Epithelial cell of proximal tubule (primary cell): ENCODE measurements at regions not wholly inside any gene's neighbourhood (a gene's known extent, or its start where the extent isn't known, plus 50 kb on each side); places are given as distances from the start of the nearest gene placed in this dataset.
"Not testable (repeated sequence)": the region's sequence is repeated elsewhere in the genome, so short reads cannot be mapped to it uniquely, and the experiment has no call there.

Experiments
- DNase-seq: peaks from one replicate; pipeline ENCODE4 v3.0.0-alpha.2; 2011; ENCODE audit warnings: low read depth
- H3K4me3 ChIP-seq: 2 replicates; pipeline ENCODE4 v1.5.1; 2011; ENCODE audit warnings: low read depth, mild to moderate bottlenecking, low read length
- TF ChIP-seq, protein P1 (sequence below): conservative IDR thresholded peaks from 2 replicates; pipeline ENCODE4 v1.5.1; 2012; ENCODE audit warnings: low read depth, mild to moderate bottlenecking, low read length

DNA sequence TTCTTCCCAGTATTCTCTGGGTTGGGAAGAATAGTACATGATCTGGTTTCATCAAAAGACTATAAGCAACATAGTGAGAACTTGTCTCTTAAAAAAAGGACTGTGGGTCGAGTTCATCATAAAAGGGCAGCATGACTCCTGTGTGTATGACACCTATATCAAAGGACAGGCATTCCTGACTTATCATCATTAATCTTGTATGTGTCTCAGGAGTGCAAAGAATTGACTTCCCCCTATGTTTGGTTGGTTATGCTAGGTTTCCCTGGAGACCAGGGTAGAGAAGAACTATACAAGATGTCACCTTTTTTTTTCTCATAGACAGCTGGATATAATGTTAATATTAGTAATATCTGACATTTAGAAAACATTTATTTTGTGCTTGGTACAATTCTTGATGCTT, 173.1 kb upstream of the ANKRD55 start:
- no peak for DNase-seq
- no peak overlapping the region for H3K4me3 ChIP-seq
- TF ChIP-seq, protein P1, sequence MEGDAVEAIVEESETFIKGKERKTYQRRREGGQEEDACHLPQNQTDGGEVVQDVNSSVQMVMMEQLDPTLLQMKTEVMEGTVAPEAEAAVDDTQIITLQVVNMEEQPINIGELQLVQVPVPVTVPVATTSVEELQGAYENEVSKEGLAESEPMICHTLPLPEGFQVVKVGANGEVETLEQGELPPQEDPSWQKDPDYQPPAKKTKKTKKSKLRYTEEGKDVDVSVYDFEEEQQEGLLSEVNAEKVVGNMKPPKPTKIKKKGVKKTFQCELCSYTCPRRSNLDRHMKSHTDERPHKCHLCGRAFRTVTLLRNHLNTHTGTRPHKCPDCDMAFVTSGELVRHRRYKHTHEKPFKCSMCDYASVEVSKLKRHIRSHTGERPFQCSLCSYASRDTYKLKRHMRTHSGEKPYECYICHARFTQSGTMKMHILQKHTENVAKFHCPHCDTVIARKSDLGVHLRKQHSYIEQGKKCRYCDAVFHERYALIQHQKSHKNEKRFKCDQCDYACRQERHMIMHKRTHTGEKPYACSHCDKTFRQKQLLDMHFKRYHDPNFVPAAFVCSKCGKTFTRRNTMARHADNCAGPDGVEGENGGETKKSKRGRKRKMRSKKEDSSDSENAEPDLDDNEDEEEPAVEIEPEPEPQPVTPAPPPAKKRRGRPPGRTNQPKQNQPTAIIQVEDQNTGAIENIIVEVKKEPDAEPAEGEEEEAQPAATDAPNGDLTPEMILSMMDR, result no peak

DNA sequence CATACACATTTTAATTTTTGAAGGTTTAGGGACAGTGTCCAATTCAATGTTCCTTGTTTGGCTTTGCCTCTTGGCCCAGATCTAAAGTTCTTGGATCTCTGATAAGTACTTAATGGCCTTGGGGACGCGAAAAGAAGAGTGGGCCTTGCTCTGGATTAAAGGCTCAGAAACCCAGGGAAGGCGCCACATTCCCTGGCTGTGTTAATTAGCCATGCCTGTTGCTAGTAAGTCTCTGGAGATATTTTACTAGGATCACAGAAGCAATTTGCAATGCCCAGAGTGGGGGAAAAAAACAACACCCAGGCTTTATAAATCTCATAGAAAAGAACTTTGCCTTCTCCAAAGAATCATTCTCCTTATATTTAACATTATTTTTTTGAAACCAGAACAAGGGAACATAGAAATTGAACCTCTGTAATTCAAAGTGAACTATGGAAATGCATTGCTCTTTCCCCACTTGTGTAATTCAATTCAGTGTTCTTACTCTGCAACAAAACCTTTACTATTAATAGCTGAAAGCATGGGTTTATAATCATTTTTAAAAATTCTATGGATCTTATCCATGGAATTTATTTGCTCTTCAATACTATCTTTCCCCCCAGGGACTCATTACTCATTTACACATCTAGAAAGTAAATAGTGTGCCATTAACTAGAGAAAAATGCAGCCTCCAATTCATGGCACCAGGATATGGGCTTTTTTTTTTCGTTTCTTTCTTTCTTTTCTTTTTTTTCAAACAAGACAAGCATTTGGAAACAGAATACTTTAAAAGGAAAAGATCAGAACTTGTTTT, 172.2 kb upstream of the ANKRD55 start:
- DNase-seq, result no peak
- no peak overlapping the region for H3K4me3 ChIP-seq
- TF ChIP-seq, protein P1, result no peak

DNA sequence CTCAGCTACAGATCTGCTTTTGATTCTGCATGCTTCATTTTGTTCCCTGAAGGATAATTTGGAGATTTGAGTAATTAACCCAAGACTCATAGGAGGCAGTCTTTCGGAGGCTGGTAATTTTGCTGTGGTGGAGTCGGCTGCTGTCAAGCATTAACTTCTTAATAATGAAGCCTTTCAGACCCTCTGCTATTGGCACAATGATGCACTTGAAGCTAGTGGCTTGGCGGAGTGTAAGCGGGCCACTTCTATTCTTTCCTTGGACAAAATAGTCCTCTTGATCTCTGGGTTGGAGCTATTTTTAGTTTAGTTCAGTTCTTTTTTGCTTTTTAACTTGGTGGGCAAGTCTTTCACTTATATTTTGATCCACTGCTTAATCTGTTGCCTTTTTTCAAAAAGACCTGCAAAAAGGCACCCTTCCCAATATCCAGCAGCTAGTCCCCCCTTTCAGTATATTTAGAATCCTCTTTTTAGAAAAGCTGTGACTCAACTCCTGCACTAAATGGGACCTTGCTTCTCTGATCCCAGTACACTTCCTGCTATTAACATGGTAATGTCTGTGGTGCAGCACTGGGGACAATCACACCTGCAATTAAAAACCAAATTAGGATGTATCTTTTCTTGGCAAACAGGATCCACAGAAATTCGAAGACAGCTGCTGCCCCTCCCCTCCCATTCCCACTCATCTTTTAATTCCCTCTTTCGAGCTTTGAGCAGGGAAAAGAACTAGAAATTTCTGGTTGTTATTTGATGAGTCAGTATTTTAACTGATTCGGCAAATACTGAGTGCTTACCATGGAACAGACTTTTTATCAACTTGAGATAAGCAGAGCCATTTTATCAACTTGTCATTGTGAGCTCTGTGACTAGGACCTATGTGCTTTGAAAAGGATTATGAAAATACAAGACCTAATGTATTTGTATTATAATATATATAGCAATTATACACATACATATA, 169.4 kb upstream of the ANKRD55 start:
- TF ChIP-seq, protein P1, result no peak
- DNase-seq, result no peak

DNA sequence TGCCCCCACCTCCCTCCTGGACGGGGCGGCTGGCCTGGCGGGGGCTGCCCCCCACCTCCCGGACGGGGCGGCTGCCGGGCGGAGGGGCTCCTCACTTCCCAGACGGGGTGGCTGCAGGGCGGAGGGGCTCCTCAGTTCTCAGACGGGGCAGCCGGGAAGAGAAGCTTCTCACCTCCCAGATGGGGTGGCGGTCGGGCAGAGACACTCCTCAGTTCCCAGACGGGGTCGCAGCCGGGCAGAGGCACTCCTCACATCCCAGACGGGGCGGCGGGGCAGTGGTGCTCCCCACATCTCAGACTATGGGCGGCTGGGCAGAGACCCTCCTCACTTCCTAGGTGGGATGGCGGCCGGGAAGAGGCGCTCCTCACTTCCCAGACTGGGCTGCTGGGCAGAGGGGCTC, 164.7 kb upstream of the ANKRD55 start:
- not testable (repeated sequence) for H3K4me3 ChIP-seq, DNase-seq

More for the DNA sequence above, 169.4 kb upstream of the ANKRD55 start:
- no peak overlapping the region for H3K4me3 ChIP-seq

DNA sequence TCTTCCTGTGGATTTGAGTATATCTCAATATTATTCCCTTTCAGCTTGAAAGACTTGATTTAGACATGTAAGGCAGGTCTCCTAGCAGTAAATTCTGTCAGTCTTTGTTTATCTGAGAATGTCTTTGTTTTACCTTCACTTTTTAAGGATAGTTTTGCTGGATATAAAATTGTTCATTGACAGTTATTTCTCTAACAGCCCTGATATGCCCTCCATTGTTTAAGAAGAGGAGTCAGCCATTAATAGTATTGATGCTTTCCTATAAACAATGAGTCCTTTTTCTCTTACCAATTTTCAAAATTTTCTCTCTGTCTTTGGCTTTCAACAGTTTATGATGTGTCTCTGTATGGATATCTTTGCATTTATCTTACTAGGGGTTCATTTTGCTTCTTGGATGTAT, 163.5 kb upstream of the ANKRD55 start:
- DNase-seq, result no peak
- TF ChIP-seq, protein P1, result no peak
- no peak overlapping the region for H3K4me3 ChIP-seq

DNA sequence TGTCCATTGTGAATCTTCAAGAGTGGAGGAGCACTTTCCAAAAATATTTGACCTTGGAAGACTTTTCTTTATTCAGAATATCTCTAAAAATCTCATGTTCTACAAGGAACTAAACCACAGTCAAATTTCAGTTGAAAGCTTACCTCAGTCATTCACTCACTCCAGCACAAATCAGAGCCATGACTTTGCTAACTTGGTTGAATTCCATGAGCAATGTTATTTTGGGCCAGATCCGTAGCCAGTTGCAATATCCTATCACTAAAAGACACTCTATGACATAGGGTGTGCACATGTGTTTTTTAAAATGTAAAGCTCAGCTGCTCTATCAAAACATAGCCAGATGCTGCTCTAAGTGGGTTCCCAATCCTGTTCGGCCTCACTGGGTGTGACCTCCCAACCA, 156.1 kb upstream of the ANKRD55 start:
- no peak overlapping the region for H3K4me3 ChIP-seq
- TF ChIP-seq, protein P1, result no peak
- no peak for DNase-seq

DNA sequence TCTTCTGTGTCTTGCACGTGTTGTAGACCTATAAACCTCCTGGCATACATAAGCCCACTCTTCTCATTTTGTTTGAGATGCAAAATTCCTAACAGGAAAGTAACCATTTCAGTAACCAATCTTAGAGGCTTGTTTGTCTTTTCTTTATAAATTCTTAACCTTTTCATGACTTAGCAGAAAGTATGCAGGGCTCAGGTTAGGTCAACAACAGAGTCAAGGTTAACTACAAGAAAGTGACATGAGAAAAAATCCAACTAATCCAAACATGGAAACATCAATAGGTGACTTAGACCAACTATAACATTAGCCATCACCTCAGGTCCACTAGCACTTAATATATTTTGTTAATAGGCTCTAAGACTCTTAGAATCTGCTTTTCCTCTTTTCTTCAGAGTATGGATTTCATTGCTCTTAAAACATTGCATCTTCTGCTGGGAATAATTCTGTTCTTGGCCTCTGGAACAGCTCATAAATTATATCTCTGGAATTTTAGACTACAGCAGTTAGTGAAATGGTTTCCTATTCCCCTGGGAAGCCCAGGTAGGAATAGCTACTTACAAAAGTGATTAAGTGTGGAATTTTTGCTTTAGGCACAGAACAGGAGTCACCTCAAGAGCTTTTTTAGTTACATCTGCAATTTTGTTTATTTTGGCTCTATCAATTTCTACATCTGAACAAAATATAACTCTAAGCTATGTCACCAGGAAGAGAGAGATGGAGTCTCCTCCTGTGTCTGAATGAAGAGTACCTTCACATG, 155.3 kb upstream of the ANKRD55 start:
- TF ChIP-seq, protein P1, result no peak
- no peak for DNase-seq

More for the DNA sequence above, 155.3 kb upstream of the ANKRD55 start:
- no peak overlapping the region for H3K4me3 ChIP-seq
